ENCODE measurements at regions not wholly inside any gene's neighbourhood (a gene's known extent, or its start where the extent isn't known, plus 50 kb on each side); places are given as distances from the start of the nearest gene placed in this dataset.

DNA sequence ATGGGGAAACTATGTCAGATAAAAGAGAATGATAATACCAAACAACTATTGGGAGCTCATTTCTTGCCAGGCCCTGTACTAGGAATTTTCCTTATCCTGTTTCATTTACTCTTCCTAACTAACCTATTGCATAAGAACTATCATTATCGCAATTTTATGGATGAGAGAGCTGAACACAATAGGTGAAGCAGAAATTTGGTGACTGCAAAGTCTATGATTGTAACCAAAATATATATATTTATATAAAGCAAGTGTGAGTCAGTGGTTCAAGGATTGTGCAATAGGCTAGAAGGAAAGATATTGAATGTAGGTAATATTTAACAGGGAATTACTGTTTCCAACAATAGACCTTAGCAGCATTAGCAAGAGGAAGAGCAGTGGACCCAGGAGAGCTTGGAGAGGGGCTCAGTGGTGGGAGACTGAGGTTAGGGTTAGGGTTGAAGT, 181.1 kb upstream of the TENT5A start:
- H3K4me2 ChIP-seq (ENCODE audit: insufficient read depth, low read length): no peak overlapping the region
- intact Hi-C loops (cut with micrococcal nuclease): no loop called here
- H4K20me1 ChIP-seq (replicated peaks; ENCODE audit: control insufficient read depth, extremely low read depth, insufficient read depth, low read length): no peaks in the 10 kb centered on the region
- no peak for TF ChIP-seq FOS (IDR thresholded peaks at IDR 0.05; ENCODE audit: borderline replicate concordance, insufficient read depth, low read length)
- no peak for TF ChIP-seq MYC (IDR thresholded peaks at IDR 0.05; ENCODE audit: low read depth, low read length)
- TF ChIP-seq, protein P1, sequence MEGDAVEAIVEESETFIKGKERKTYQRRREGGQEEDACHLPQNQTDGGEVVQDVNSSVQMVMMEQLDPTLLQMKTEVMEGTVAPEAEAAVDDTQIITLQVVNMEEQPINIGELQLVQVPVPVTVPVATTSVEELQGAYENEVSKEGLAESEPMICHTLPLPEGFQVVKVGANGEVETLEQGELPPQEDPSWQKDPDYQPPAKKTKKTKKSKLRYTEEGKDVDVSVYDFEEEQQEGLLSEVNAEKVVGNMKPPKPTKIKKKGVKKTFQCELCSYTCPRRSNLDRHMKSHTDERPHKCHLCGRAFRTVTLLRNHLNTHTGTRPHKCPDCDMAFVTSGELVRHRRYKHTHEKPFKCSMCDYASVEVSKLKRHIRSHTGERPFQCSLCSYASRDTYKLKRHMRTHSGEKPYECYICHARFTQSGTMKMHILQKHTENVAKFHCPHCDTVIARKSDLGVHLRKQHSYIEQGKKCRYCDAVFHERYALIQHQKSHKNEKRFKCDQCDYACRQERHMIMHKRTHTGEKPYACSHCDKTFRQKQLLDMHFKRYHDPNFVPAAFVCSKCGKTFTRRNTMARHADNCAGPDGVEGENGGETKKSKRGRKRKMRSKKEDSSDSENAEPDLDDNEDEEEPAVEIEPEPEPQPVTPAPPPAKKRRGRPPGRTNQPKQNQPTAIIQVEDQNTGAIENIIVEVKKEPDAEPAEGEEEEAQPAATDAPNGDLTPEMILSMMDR (IDR thresholded peaks at IDR 0.05; ENCODE audit: extremely low read depth in 1 of 2, insufficient read depth in 1 of 2, low read depth in 1 of 2, low read length in 2 of 2): no peak
- TF ChIP-seq EZH2 (IDR thresholded peaks at IDR 0.05; ENCODE audit: borderline replicate concordance, low read depth, low read length, severe bottlenecking): no peak
- TF ChIP-seq JUN (IDR thresholded peaks at IDR 0.05; ENCODE audit: borderline replicate concordance, insufficient read depth, insufficient read length, low read depth): no peak
- TF ChIP-seq, protein P2, sequence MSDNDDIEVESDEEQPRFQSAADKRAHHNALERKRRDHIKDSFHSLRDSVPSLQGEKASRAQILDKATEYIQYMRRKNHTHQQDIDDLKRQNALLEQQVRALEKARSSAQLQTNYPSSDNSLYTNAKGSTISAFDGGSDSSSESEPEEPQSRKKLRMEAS (IDR thresholded peaks at IDR 0.05; ENCODE audit: insufficient read depth, insufficient read length): no peak
- TF ChIP-seq POLR2AphosphoS5 (IDR thresholded peaks at IDR 0.05; ENCODE audit: insufficient read depth, low read depth, low read length): no peak
- TF ChIP-seq POLR2A (IDR thresholded peaks at IDR 0.05; ENCODE audit: low read depth, low read length): no peak
- TF ChIP-seq GATA2 (IDR thresholded peaks at IDR 0.05; ENCODE audit: insufficient read depth, insufficient read length, low read depth, low read length): no peak
- dilution Hi-C loops (cut with MboI; ENCODE audit: extremely low pct_ligation_motif_present, low sequenced_read_pairs): no loop called here
- H3K79me2 ChIP-seq (ENCODE audit: control insufficient read depth, insufficient read depth, low read length): no peaks in the 10 kb centered on the region
- peaks cover 6% of the 10 kb centered on the region for H3K4me1 ChIP-seq (ENCODE audit: control insufficient read depth, extremely low read depth, insufficient read depth, low read length)
- H3K4me3 ChIP-seq (replicated peaks in 1 of 3; ENCODE audit: insufficient read depth in 1 of 3, low read depth in 1 of 3, low read length in 3 of 3): no peak overlapping the region
- BruUV-seq (replicated peaks): no TSS peak
- H3K27me3 ChIP-seq (ENCODE audit: control insufficient read depth in 2 of 2, insufficient read depth in 2 of 2, low read length in 2 of 2): no peaks in the 10 kb centered on the region
- no peaks in the 10 kb centered on the region for H3K36me3 ChIP-seq (ENCODE audit: control insufficient read depth in 2 of 2, extremely low read depth in 1 of 2, insufficient read depth in 2 of 2, low read length in 2 of 2)
- CTCF ChIA-PET: interaction anchor here (1.6 kb wide), 1 partner anchor 12 kb away, joined by 4 read pairs; no protein-coding TSS in a partner anchor
- no peak for DNase-seq (ENCODE audit: low read depth, low spot score)
- H3K9me3 ChIP-seq (replicated peaks; ENCODE audit: control insufficient read depth, insufficient read depth, low read length): no peaks in the 10 kb centered on the region
- no peaks in the 10 kb centered on the region for H3K9me1 ChIP-seq (replicated peaks; ENCODE audit: control insufficient read depth, extremely low read depth, insufficient read depth, low read length)
- POLR2A ChIA-PET: no interaction called here
- FAIRE-seq: no peak
- no peak overlapping the region for H3K27ac ChIP-seq (ENCODE audit: insufficient read depth, low read depth, low read length)
- H3K9ac ChIP-seq (replicated peaks; ENCODE audit: extremely low read depth, insufficient read depth, low read length): no peak overlapping the region
- H2AFZ ChIP-seq (ENCODE audit: low read depth, low read length): no peak overlapping the region

All from endothelial cell of umbilical vein (primary cell).